NB4 (cell line): ENCODE measurements at regions not wholly inside any gene's neighbourhood (a gene's known extent, or its start where the extent isn't known, plus 50 kb on each side); places are given as distances from the start of the nearest gene placed in this dataset.

Experiments used
- DNase-seq: peaks from one replicate; pipeline ENCODE4 v3.0.0; 2010; ENCODE audit warnings: low read depth
- H3K4me3 ChIP-seq: one replicate; pipeline ENCODE4 v1.5.1; 2011; ENCODE audit warnings: mild to moderate bottlenecking, low read depth, low read length, moderate library complexity
- MYC ChIP-seq: IDR thresholded peaks from 2 replicates; pipeline ENCODE4 v1.6.1; 2011; ENCODE audit warnings: low read depth, low read length
- POLR2A ChIP-seq: IDR thresholded peaks from 2 replicates; pipeline ENCODE4 v1.6.1; 2011; ENCODE audit warnings: mild to moderate bottlenecking; ENCODE audit not compliant: insufficient read length; ENCODE audit errors: extremely low read depth
- TF ChIP-seq, protein P1 (sequence below): IDR thresholded peaks from one replicate; pipeline ENCODE4 v1.5.1; 2012; ENCODE audit warnings: low read depth, low read length
- TF ChIP-seq, protein P2 (sequence below): IDR thresholded peaks from 2 replicates; pipeline ENCODE4 v1.6.1; 2011; ENCODE audit warnings: low read depth, low read length

DNA sequence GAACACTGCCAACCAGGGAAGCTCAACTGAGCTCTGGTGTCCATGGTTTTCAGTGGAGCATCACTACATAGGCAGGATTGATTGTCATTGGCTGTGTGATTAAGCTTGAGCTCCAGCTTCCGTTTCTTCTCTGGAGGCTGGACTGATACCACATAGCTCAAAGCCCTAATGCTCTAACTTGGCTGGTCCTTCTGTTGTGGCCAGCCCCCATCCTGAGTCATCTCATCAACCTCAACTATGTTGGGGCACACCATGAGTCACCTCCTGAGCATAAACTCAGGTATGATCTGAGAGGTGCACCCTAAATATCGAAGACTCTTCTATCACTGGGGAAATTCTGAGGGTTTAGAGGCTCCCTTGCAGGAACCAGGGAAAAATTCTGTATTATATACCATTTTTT is 114.5 kb upstream of the INHBA start:
- TF ChIP-seq MYC: no peak
- TF ChIP-seq, protein P1, sequence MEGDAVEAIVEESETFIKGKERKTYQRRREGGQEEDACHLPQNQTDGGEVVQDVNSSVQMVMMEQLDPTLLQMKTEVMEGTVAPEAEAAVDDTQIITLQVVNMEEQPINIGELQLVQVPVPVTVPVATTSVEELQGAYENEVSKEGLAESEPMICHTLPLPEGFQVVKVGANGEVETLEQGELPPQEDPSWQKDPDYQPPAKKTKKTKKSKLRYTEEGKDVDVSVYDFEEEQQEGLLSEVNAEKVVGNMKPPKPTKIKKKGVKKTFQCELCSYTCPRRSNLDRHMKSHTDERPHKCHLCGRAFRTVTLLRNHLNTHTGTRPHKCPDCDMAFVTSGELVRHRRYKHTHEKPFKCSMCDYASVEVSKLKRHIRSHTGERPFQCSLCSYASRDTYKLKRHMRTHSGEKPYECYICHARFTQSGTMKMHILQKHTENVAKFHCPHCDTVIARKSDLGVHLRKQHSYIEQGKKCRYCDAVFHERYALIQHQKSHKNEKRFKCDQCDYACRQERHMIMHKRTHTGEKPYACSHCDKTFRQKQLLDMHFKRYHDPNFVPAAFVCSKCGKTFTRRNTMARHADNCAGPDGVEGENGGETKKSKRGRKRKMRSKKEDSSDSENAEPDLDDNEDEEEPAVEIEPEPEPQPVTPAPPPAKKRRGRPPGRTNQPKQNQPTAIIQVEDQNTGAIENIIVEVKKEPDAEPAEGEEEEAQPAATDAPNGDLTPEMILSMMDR: no peak
- TF ChIP-seq POLR2A: no peak
- TF ChIP-seq, protein P2, sequence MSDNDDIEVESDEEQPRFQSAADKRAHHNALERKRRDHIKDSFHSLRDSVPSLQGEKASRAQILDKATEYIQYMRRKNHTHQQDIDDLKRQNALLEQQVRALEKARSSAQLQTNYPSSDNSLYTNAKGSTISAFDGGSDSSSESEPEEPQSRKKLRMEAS: no peak
- no peak overlapping the region for H3K4me3 ChIP-seq
- peak; percentile 74 for DNase-seq

DNA sequence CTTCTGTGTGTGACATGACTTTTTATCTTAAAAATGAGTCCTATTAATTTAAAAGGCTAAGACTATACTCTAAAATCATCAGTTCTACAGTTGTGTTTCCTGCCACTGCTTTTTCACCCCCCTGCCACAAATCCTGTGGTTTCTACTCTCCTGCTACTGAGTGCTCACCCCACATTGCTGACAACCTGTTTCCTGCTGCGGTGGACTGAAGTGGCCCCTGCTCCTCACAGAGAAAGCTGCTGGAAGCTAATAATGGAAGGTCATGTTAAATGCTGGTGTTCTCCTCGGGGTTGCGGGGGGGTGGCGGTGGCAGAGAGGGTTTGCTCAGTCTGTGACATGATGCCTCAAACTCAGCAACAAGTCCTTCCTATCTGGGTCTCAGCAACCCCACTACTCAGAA is 113.2 kb upstream of the INHBA start:
- H3K4me3 ChIP-seq: no peak overlapping the region
- DNase-seq: peak; percentile 95
- no peak for TF ChIP-seq POLR2A
- TF ChIP-seq MYC: peak; percentile 78
- TF ChIP-seq, protein P1: no peak
- TF ChIP-seq, protein P2: peak; percentile 62

DNA sequence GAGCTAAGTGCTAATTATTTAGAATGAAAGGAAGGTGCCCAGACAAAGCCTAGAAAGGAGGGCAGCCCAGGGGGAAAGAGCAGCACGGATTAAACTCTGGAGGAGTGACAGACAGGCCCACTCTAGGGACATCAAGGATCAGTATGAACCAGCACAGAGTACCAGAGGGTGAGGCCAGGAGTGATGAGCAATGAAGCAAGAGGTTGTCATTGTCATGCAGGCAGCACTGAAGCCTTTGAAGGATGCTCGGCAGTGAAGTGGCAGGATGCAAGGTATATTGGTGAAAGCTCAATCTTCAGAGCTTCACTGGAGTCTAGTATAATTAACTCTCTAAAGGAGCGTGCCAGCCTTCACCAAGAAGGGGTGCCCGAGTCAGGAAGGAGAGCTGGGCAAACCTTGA is 112.0 kb upstream of the INHBA start:
- no peak for TF ChIP-seq MYC
- TF ChIP-seq, protein P2: no peak
- TF ChIP-seq, protein P1: no peak
- no peak for TF ChIP-seq POLR2A
- DNase-seq: no peak
- no peak overlapping the region for H3K4me3 ChIP-seq

DNA sequence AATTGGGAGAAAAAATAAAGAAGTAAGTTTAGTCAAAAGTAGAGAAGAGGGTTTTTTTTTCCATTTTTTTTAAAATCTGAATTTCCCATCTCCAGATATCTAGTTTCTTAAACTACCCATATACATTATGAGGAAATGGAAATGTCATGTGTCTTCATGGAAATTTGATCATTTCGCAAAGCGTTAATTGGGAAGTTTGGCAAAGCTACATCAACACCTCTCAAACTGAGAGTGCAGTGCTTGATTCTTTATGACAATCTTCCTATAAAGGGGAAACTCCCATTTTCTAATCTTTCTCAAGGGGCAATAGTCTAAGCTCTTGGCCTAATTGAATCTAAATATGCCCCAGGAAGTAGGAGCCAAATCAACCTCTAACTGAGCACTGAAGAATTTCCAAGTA is 110.4 kb upstream of the INHBA start:
- no peak overlapping the region for H3K4me3 ChIP-seq
- TF ChIP-seq, protein P1: no peak
- TF ChIP-seq MYC (no peak), POLR2A (no peak)
- TF ChIP-seq, protein P2: no peak
- no peak for DNase-seq

DNA sequence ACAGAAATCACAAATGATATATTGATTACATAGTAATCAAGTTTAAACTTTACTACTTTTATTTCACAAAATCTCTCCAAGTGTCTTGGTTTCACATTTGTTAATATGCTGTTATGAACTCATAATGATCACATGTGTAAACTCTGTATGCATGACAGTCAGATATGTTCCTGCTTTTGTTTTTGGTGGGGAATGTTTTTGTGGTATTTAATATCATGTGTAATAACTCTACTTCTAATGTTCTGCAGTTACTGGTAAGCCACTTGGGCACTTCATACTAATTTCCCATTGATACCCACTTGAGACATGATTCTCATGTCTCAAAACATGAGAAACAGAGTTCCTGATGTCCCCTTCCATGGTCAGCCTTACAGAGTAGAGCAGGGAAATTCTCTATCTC is 109.1 kb upstream of the INHBA start:
- TF ChIP-seq, protein P2: no peak
- TF ChIP-seq MYC (no peak), POLR2A (no peak)
- DNase-seq: no peak
- no peak overlapping the region for H3K4me3 ChIP-seq

DNA sequence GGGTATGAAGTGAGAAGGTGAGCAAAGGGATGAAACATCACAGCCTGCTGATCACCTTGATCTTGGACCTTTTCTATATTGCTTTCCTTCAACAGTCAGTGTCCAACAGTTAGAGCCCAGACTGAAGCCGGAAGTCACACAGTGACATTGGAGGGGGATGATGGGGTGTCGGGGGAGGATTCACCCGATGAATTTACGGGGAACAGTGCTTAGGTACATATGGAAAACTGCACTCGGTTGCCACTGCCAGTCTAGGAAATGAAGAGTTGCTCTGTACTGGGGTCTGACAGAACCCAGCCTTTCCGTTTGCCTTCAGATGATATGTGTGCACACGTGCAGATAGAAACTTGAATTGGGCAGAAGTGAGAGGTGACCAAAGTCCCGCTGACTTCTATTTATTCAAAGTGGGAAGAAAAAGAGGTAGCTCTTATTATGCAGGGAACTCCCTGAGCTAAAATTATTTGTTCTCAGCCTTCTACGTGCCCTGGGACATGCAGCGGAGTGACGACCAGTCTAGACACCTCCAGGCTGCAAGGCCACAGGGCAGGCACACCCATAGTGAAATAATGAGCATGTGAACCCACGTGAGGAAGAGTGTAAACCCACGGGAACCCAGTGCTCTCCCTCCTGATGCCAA is 107.2 kb upstream of the INHBA start:
- TF ChIP-seq MYC: no peak
- TF ChIP-seq, protein P1: no peak
- TF ChIP-seq POLR2A: no peak
- TF ChIP-seq, protein P2: no peak
- H3K4me3 ChIP-seq: no peak overlapping the region
- no peak for DNase-seq
